ENCODE measurements at regions not wholly inside any gene's neighbourhood (a gene's known extent, or its start where the extent isn't known, plus 50 kb on each side); places are given as distances from the start of the nearest gene placed in this dataset.

GRCh38 chr1:30196872-30197638 lies 526.3 kb downstream of the MATN1 start:
- intact Hi-C loops (cut with DNase I; ENCODE audit: low total_unique reads): no loop called here
- Histone ChIP-seq H3K36me3 (no peaks in the 10 kb centered on the region), H3K9me3 (peaks cover 0 to 5% (median 0%) of the 10 kb centered on the region in 3 donors), H3K27ac (no peak overlapping the region), H3K4me3 (no peak overlapping the region), H3K4me1 (peaks cover 0 to 12% (median 4%) of the 10 kb centered on the region in 4 donors), H3K27me3 (peaks cover 0 to 11% of the 10 kb centered on the region in 2 donors)
- TF ChIP-seq CTCF (IDR thresholded peaks at IDR 0.05): no peak
- DNase-seq: no peak

- no peak for DNase-seq
- Histone ChIP-seq H3K36me3 (no peaks in the 10 kb centered on the region), H3K27ac (no peak overlapping the region), H3K4me1 (peaks cover 0 to 12% (median 4%) of the 10 kb centered on the region in 4 donors), H3K4me3 (no peak overlapping the region), H3K27me3 (peaks cover 0 to 11% of the 10 kb centered on the region in 2 donors), H3K9me3 (peaks cover 0 to 5% (median 0%) of the 10 kb centered on the region in 3 donors)
- TF ChIP-seq CTCF (IDR thresholded peaks at IDR 0.05): no peak
- intact Hi-C loops (cut with DNase I; ENCODE audit: low total_unique reads): no loop called here
Observed at GRCh38 chr1:30196457-30196856, 526.9 kb downstream of the MATN1 start.

GRCh38 chr1:30195424-30196134 lies 527.8 kb downstream of the MATN1 start:
- DNase-seq: no peak
- Histone ChIP-seq H3K4me3 (no peak overlapping the region), H3K27me3 (peaks cover 0 to 11% of the 10 kb centered on the region in 2 donors), H3K9me3 (peaks cover 0 to 5% (median 0%) of the 10 kb centered on the region in 3 donors), H3K36me3 (no peaks in the 10 kb centered on the region), H3K4me1 (peaks cover 0 to 17% (median 5%) of the 10 kb centered on the region in 4 donors), H3K27ac (no peak overlapping the region)
- intact Hi-C loops (cut with DNase I; ENCODE audit: low total_unique reads): no loop called here
- no peak for TF ChIP-seq CTCF (IDR thresholded peaks at IDR 0.05)

GRCh38 chr1:30194741-30195423 lies 528.5 kb downstream of the MATN1 start:
- H3K9me3 ChIP-seq: no peaks in the 10 kb centered on the region
- H3K27me3 ChIP-seq: peaks cover 0 to 11% of the 10 kb centered on the region in 2 donors
- peaks cover 0 to 20% (median 5%) of the 10 kb centered on the region in 4 donors for H3K4me1 ChIP-seq
- H3K27ac ChIP-seq: no peak overlapping the region
- no peak overlapping the region for H3K4me3 ChIP-seq
- H3K36me3 ChIP-seq: no peaks in the 10 kb centered on the region
- DNase-seq: no peak
- no peak for TF ChIP-seq CTCF (IDR thresholded peaks at IDR 0.05)
- intact Hi-C loops (cut with DNase I; ENCODE audit: low total_unique reads): no loop called here

GRCh38 chr1:30194046-30194619 lies 529.3 kb downstream of the MATN1 start:
- Histone ChIP-seq H3K4me1 (peaks cover 0 to 20% (median 5%) of the 10 kb centered on the region in 4 donors), H3K27me3 (peaks cover 0 to 6% of the 10 kb centered on the region in 2 donors), H3K9me3 (no peaks in the 10 kb centered on the region), H3K27ac (no peak overlapping the region), H3K4me3 (no peak overlapping the region), H3K36me3 (no peaks in the 10 kb centered on the region)
- intact Hi-C loops (cut with DNase I; ENCODE audit: low total_unique reads): no loop called here
- no peak for TF ChIP-seq CTCF (IDR thresholded peaks at IDR 0.05)
- no peak for DNase-seq

Data from tibial artery (tissue), 4 donors.